ENCODE measurements at regions not wholly inside any gene's neighbourhood (a gene's known extent, or its start where the extent isn't known, plus 50 kb on each side); places are given as distances from the start of the nearest gene placed in this dataset.

- Histone ChIP-seq H3K9ac (peak overlapping the region; percentile 34; the same call in 1 of the 2 replicates), H3F3A (replicated peaks; ENCODE audit: insufficient read depth) (peaks cover 11% of the 10 kb centered on the region), H3K9me3 (no peaks in the 10 kb centered on the region), H3K4me3 (ENCODE audit: low read depth in 2 of 2, low read length in 1 of 2) (0 out of 4 replicates have a peak overlapping the region, but pooled peaks of 1 of the 2 experiments have one; percentile 13), H3K4me1 (ENCODE audit: control insufficient read depth in 1 of 2, insufficient read depth in 2 of 2, low read depth in 1 of 2, low read length in 1 of 2) (no peaks in the 10 kb centered on the region; a peak in 1 of 4 replicates), H3K4me2 (peak overlapping the region; percentile 60; the same call in 1 of the 2 replicates), H3K27ac (ENCODE audit: low read depth in 2 of 2, low read length in 1 of 2) (peak overlapping the region in 1 of 2 experiments; percentile 63; a peak in 2 of 4 replicates), H4K20me1 (ENCODE audit: insufficient read depth) (no peaks in the 10 kb centered on the region), H3K79me2 (ENCODE audit: insufficient read depth) (no peaks in the 10 kb centered on the region), H3K27me3 (ENCODE audit: insufficient read depth) (peaks cover 50% of the 10 kb centered on the region), H3K9me2 (no peaks in the 10 kb centered on the region), H2AFZ (ENCODE audit: low read depth) (peak overlapping the region; percentile 39; the same call in 1 of the 2 replicates), H3K36me3 (replicated peaks in 1 of 2; ENCODE audit: control insufficient read depth in 1 of 2, insufficient read depth in 2 of 2, low read length in 1 of 2) (no peaks in the 10 kb centered on the region)
- no peak for DNase-seq
- 8% methylated on average over 3 of the region's 3 CpGs for WGBS (ENCODE audit: low lambda C conversion rate)
- CTCF ChIA-PET: no interaction called here
- POLR2A ChIA-PET: no interaction called here
- TF ChIP-seq PBX3 (IDR thresholded peaks at IDR 0.05) (no peak), ZBTB33 (IDR thresholded peaks at IDR 0.05; ENCODE audit: borderline replicate concordance, low read depth) (no peak), JUND (IDR thresholded peaks at IDR 0.05) (peak; percentile 38), YY1 (IDR thresholded peaks at IDR 0.05; ENCODE audit: low read depth) (no peak), CTCF (IDR thresholded peaks at IDR 0.05) (no peak), FOXM1 (IDR thresholded peaks at IDR 0.05; ENCODE audit: low read depth) (no peak), FOSL2 (IDR thresholded peaks at IDR 0.05; ENCODE audit: borderline replicate concordance, low read depth) (peak; percentile 55), TEAD4 (IDR thresholded peaks at IDR 0.05; ENCODE audit: borderline replicate concordance, insufficient read depth) (no peak), MEF2A (IDR thresholded peaks at IDR 0.05; ENCODE audit: borderline replicate concordance, low read depth) (peak; percentile 54; the same call in 1 of the 2 replicates)
These were observed 397.1 kb downstream of the NOVA1 start for GRCh38 chr14:26200687-26201086.

- Histone ChIP-seq H3K4me1 (ENCODE audit: control insufficient read depth in 1 of 2, insufficient read depth in 2 of 2, low read depth in 1 of 2, low read length in 1 of 2) (no peaks in the 10 kb centered on the region; a peak in 1 of 4 replicates), H3K9ac (peak overlapping the region; percentile 34; the same call in 1 of the 2 replicates), H3K9me2 (no peaks in the 10 kb centered on the region), H3K27me3 (ENCODE audit: insufficient read depth) (peaks cover 41% of the 10 kb centered on the region), H3K9me3 (no peaks in the 10 kb centered on the region), H3K79me2 (ENCODE audit: insufficient read depth) (no peaks in the 10 kb centered on the region), H2AFZ (ENCODE audit: low read depth) (peak overlapping the region; percentile 39; the same call in 1 of the 2 replicates), H3K4me3 (ENCODE audit: low read depth in 2 of 2, low read length in 1 of 2) (0 out of 4 replicates have a peak overlapping the region, but pooled peaks of 1 of the 2 experiments have one; percentile 13), H3K36me3 (replicated peaks in 1 of 2; ENCODE audit: control insufficient read depth in 1 of 2, insufficient read depth in 2 of 2, low read length in 1 of 2) (no peaks in the 10 kb centered on the region), H3K27ac (ENCODE audit: low read depth in 2 of 2, low read length in 1 of 2) (peak overlapping the region in 1 of 2 experiments; percentile 63; a peak in 2 of 4 replicates), H3K4me2 (peak overlapping the region; percentile 60), H3F3A (replicated peaks; ENCODE audit: insufficient read depth) (peaks cover 11% of the 10 kb centered on the region), H4K20me1 (ENCODE audit: insufficient read depth) (no peaks in the 10 kb centered on the region)
- POLR2A ChIA-PET: no interaction called here
- WGBS (ENCODE audit: low lambda C conversion rate): 8% methylated on average over 6 of the region's 6 CpGs
- no peak for DNase-seq
- CTCF ChIA-PET: interaction anchor here (1.4 kb wide), 1 partner anchor 36 kb away, joined by 3 read pairs; no protein-coding TSS in a partner anchor
- TF ChIP-seq NFIC (IDR thresholded peaks at IDR 0.05; ENCODE audit: borderline replicate concordance) (no peak), TCF12 (IDR thresholded peaks at IDR 0.05) (peak; percentile 29; the same call in 1 of the 2 replicates), USF1 (IDR thresholded peaks at IDR 0.05; ENCODE audit: borderline replicate concordance, low read depth) (no peak), CHD2 (IDR thresholded peaks at IDR 0.05; ENCODE audit: low read length, partially characterized antibody) (no peak), GATA2 (CRISPR knock-in tag; IDR thresholded peaks at IDR 0.05) (no peak)
These were observed 398.1 kb downstream of the NOVA1 start for GRCh38 chr14:26199590-26200370.

All from SK-N-SH (cell line).